NCI-H1105 treated with DMSO at 0.1 percent for 48 hours (cell line): ENCODE measurements at regions not wholly inside any gene's neighbourhood (a gene's known extent, or its start where the extent isn't known, plus 50 kb on each side); places are given as distances from the start of the nearest gene placed in this dataset.
A peak's percentile ranks its signal among the peaks of the same experiment; 100 is the strongest.

Experiments used
- DNase-seq: peaks from one replicate; lab custom pipeline; 2025; lab: John Stamatoyannopoulos, UW

DNA sequence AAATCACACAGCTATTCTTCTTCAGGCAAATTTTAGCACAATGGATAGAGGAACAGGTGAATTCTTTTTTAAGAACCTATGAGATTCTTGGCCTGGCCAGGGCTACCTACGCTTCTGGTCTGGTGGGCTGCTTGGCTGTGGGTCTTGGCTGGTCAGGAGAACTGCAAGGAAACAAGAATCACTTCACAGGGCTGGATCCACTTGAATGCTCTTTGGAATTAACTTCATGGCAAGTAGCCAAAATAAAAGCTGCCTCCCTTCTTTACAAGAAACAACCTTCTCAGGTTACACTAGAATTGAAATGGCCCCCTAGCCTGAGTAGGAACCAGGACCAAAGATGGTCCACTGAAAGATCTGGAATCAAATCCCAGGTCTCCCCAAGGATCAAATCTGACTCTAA, 519.1 kb downstream of the IQCM start:
- no peak for DNase-seq

DNA sequence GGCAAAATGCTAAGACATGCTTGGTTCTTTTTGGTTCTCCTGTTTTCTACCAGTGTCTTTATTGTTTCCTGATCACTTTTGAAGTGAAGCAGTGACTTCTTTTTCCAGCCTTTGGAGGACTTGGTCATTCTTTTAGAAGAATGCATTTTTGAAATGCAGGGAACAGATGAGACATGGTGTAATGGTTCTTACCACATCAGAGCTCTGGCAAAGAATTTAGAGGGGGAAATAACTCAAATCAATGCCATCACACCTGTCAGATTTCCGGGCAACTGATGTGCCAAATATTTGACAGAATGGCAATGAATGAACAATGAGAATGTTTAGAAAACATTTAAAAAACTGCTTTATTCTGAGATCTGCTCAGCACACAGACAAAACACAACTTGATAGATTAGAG, 519.6 kb downstream of the IQCM start:
- DNase-seq = no peak

DNA sequence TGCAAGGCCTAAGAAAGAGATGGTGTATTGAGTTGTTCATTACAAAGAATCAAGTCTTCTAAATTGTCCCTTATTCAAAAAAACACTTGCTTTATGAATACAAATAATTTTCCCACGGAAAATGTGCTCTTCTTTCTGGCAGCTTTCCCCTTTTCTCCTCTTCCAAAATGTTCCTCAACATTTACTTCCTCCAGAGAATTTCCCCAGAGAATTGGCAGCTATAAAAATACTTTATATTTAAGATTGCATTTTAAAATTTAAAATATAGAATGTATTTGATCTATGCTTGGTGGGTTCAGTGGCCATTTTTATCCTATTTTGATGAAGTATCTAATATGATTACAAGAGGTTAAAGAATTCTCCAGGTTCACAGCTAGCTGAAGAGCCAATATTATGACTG, 521.0 kb downstream of the IQCM start:
- DNase-seq = no peak

DNA sequence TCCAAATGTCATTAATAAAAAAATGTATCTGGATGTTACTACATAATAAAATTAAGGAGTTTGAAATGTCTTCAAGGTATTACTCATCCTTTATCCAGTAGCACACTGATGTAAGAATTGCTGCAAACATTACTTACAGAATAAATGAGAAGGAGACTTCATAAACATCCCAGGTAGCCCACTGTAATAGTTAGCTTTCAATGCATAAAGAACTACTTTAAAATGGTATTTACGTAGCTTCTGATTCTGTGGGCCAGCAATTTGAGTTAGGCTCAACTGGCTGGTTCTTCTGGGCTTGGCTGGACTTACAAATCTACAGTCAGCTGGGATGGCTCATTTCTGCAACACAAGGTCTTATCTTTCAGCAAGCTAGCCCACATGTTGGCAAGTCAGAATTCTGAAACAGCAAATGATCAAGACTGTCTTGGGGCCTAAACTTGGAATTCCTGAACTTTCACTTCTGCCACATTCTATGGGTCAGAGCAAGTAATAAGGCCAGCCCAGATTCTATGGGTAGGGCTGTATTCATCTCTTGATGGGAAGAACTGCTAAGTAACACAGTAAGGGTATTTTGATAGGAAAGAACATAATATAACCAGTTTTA, 522.5 kb downstream of the IQCM start:
- no peak for DNase-seq

DNA sequence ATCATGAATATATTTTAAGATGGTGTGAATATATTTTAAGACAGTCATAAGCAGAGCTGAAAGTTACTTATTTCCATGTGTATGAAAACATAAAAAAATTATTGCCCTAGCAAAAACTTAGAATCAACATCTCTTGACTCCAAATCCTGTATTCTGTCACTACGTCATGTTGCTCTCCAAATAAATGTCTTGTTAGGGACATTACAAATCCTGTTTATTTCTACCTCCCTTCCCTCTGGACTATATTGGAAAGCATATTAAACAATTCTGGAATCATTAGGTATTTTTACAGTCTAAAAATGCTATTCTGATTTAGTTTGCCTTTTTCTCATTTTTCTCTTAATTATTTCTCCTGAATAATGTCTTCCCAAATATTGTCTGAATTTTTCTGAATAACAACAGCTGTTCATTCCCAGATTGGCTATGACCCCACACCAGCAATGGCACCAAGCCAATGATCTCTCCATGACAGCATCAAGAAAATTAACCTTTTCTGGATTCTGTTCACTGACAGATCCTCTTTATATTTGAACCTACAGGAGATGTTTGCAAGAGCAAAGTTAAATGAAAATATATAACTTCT, 523.1 kb downstream of the IQCM start:
- no peak for DNase-seq

DNA sequence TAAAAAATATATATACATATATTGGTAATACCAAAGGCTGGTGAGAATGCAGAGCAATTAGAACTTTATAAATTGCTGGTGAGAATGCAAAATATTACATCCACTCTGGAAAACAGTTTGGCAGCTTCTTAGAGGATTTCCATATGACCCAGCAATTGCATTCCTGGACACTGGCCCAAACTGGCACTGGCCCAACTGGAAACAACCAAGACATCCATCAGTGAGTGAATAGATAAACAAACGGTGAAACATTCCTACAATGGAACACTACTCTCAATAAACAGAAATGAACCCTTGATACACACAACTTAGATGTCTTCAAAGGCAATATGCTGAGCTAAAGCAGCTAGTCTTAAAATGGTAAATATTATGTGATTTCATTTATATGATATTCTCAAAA, 524.2 kb downstream of the IQCM start:
- DNase-seq = no peak

DNA sequence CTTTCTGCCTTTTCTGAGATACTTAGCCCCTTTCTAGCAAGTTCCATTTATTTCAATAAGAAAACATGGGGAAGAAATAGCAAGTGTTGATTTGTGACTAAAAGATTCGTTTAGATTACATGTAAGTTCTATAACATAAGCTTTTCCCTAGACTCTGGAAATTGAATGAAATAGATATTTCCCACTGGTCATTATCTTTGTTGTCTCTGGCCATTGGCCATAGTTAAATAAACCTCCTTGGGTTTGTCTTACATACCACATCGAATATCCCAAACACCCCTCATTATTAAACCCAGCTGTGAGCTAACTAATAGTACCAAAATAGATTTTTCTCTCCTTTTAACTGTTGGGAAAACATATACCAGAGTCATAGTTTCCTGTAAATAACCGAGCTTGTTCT, 534.8 kb downstream of the IQCM start:
- no peak for DNase-seq

DNA sequence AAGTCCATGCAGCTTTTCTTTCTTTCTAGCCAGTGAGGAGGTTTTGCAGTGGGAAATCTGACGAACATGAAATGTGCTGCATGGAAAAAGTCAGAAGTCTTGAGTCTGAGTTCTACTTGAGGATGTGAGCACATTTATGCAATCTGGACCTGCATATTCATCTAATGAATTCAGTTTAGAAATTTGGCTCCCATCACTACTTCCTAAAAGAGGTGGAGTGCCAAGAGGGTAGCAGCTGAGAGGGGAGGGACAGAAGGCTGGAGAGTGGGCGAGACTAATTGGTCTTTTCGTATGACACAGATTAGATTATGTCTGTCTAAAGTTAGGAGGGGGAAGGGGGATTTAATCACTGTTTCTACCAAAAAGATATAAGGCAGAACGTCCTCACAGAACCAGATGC, 535.9 kb downstream of the IQCM start:
- DNase-seq = no peak

DNA sequence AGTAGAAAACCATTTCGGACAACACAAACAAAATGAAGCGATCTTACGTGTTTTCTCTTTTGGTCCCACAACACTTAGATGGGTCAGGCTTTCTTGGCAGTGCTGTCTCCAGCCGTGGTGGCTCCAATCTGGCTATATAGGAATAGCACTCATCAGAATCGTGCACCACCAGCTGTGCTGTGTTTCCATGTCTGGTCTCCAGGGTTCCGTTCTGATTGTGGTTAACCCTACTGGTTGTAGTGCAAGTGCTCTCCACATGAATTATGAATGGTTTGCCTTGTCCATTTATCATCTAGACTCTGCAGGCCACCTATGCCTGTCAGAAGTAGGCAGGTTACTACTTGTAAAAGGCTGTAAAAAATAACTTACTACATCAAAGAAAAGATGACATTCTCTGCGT, 536.3 kb downstream of the IQCM start:
- DNase-seq = no peak

DNA sequence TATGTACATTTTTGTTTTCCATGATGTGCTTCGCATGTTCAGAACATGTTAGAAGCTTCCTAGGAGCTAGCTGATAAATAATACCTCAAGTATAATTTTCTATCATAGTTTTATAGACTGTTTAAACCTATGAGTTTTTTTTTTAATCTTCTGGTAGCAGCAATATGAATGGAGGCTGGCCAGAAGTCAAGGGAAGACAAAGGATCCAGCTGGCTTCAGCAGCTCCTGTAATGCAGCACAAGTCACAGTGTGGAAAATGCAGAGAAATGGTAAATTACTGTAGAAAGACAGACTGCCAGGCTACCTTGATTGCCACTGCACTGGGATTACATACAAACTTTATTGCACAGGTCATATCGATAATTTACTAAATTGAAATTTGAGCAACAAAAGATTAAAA, 537.9 kb downstream of the IQCM start:
- DNase-seq = no peak

DNA sequence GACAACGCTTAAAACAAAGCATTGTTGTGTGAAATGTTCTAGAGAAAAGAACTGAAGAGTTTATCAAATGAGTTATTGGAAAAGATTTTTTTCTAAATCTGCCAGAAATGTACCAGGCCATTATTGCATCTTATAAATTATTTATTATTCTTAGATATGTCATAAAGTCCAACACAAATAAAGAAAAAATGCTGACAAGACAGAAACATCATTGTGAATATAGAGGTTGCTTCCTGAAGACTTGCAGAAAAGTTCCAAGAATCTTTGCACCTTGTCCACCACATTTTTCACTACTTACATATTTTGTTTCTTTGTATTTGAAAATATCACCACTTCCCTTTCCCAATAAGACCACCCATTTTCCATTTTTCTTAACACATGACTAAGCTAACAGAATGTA, 545.8 kb downstream of the IQCM start:
- DNase-seq = no peak

DNA sequence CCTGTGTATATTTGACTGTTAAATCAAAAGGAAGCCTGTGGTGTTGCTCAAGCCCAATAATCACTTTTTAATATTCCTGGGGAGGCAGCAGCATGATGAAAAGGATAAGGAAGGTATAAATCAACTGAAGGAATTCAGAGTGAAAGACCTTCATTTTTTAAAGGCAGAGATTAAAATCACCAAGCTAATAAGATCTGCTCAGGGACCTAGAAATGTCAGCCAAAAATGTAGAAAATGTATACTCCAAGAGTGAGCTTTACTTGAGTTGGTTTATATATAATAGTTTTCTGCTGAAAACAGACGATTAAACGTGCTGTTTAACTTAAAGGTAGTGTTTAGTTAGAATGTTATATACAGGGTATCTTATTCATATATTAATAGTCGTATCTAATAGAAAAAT, 549.3 kb downstream of the IQCM start:
- DNase-seq = no peak

DNA sequence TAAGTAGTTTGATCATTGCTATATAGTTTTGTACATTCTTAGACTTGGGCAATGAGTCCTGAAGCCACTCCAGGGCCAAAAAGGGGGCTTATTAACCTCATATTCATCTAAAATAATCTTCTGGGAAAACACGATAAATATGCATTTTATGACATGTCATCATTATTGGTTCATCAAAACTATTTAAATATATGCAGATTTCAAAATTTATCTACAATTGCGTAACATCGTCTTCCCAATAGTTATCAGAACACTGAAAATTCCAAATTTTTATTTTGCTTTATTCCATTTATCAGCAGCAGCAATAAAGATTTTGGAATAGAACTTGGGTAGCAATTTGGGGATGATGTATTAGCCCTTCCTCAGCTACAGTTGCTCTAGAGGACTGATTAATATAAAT, 550.0 kb downstream of the IQCM start:
- no peak for DNase-seq

DNA sequence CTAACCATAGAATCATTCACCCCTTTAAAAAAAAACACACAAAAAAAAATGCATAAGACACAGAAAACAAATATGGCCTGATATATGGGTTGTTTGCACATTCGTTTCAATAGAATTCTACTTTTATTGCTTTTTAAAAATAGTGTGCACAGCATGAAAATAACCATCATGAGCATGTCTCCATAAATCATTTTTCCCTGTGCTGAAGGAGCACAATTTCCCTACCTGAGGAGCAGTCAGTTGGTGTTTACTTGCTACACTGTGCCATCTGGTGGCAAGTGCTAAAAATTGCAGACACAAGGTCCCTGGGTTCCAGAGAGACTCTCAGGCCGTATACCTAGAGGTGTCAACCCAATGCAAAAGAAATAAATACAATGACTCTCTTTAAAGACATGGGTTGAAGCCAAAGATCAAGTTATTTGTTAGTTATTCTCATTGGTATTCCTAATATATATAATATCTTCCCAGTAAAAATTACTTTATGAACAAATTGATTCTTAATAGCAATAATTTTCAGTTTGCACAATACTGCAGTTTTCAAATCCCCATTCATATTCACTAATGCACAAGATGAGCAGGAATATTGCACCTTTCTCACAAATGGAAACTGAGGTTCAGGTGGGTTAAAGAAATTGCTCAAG, 551.4 kb downstream of the IQCM start:
- DNase-seq = peak; percentile 15

DNA sequence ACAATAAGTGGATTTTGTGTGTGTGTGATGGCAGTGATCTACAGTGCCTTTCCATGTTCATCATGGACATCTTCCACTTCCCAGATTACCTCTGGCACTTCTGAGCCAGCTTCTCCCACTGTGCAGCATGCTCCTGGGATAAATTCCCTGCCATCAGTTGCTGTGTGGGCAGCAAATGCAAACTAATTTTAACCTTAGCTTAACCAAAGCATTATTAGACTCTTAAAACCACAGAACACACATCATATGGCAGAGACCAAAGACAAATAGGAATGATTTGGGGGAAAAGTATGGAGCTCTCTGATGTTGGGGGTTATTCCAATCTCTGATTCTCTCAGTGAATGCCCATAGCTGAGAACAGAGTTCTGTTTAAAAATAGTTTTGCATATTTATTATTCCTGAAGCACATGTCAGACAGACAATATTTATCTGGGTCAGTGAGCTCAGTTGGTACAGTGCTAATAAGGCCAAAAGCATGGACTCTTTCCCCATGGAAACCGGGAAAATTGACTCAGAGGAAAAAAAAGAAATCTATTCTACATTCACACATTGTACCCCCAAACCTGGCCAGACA, 567.4 kb downstream of the IQCM start:
- no peak for DNase-seq

DNA sequence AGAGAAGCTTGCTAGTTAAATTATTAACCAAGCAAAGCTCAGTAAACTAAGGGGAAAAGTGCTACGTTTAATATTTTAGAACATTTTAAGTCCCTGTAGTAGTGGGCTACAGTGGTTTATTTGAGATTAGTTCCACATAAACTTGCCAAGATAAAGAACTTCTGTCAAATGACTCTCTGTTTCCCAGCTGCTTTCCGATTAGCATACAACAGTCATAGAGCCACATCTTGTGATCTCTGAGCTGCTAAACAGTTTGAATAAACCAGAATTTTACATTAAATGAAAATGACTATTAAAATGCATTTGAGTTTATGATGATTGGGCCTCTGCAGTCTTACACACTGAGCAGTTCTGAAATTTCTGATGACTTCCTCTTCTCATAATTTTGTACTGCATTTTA, 568.5 kb downstream of the IQCM start:
- DNase-seq = no peak

DNA sequence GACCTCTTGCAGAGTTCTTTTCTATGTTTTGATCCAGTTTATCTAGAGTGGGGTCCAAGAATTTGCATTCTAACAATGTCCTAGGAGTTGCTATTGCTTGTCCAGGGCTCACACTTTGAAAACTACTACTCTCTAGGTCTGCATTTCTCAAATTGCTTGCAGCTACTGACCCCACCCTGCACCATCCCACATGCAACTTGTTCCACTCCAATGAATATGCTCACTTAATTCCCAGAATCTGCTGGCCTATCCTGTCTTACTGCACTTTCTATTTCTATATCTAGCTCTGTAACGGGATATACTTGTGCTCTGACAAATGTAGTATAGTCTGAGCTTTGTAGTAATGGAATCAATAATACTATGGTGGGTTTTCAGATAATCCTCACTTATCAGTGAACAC, 570.3 kb downstream of the IQCM start:
- DNase-seq = no peak

DNA sequence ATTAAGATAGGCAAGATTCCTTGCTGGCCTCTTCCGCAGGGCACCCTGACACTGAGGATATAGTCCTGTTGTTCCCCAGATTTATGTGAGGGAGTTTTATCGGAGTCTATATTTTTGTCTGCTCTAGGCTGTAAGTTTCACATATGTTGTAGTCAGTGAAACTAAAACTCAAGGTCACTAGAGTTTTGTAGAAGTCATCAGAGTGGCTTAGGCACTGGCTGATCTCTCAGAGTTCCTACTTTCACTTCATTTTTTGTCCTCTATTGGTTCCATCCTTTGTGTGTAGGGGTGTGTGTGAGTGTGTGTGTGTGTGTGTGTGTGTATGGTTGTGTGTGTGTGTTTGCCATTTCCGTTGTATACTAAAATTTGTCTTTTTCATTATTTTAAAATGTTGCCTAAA, 577.5 kb downstream of the IQCM start:
- DNase-seq = no peak

DNA sequence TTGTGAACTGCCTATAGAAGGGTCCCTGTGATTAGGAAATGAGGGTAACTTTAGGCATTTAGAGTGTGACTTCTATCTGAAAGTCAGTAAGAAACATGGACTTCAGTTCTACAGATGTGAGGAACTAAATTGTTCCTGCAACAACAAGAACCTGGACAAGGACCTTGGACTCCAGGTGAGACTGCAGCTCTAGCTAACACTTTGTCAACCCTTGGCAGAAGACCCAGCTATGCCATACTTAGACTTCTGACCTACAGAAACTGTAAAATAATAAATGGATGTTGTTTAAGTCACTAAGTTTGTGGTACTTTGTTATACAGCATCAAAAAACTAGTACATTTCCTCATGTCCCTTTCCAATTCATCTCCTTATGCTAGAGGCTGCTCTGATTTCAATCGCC, 580.8 kb downstream of the IQCM start:
- DNase-seq = no peak

DNA sequence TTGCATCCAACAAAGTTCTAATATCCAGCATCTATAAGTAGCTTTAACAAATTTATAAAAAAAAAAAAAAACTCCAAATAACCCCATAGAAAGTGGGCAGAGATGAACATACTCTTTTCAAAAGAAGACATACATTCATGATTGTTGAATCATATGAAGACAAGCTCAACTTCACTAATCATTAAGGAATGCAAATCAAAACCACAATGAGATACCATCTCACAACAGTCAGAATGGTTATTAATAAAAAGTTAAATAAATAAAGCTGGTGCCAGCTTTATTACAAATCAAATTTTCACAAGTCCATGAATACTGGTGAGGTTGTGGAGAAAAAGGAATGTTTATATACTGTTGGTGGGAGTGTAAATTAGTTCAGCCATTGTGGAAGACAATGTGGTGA, 592.0 kb downstream of the IQCM start:
- DNase-seq = no peak

DNA sequence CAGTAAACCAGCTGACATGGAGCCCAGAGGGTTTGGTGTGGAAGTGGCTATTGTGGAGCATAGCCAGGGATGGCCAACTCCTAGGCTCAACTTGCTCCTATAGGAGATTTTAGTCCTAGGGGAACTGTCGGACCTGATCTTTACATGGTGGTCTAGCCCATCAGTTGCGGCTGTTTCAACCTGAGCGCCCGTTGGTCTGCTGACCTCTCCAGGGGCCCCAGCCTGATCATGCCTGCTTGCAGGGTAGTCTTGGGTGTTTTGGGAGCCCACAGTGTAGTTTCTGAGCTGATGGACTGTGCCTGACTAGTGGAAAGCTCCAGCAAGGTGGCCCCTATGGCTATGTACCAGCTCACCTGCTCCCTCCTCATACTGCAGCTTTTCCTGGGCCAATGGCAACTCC, 597.0 kb downstream of the IQCM start:
- no peak for DNase-seq

DNA sequence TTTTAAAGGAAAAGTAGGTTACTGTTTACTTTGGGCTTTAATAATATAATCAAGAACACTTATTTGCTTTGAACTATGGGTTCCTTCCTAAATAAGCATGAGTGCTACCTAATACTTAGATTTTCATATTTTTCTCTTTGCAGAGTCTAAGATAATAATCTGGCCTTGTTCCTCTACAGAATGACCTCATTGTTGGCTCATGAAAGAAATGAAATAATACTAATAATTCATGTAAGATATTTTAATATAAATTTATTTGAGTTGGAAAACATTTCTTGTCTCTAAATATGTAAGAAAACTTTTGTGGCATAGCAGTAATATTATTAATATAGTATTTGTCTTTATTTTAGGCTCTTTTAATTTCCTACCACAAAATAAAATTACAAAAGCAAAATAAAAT, 601.3 kb downstream of the IQCM start:
- no peak for DNase-seq

DNA sequence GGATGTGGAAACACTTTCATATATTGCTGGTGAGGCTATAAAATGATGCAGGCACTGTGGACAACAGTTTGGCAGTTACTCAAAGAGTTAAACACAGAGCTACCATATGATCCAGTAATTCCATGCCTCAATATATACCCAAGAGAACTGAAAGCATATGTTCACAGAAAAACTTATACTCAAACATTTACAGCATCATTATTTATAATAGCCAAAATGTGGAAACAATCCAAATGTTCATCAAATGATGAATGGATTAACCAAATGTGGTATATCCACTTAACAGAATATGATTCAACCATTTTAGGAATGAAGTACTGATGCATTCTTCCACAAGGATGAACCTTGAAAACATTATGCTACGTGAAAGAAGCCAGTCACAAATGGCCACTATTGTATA, 603.8 kb downstream of the IQCM start:
- no peak for DNase-seq
